NCI-H82 (cell line): ENCODE measurements at regions not wholly inside any gene's neighbourhood (a gene's known extent, or its start where the extent isn't known, plus 50 kb on each side); places are given as distances from the start of the nearest gene placed in this dataset.

Experiments
- DNase-seq: peaks from one replicate; lab custom pipeline; 2025; lab: John Stamatoyannopoulos, UW

DNA sequence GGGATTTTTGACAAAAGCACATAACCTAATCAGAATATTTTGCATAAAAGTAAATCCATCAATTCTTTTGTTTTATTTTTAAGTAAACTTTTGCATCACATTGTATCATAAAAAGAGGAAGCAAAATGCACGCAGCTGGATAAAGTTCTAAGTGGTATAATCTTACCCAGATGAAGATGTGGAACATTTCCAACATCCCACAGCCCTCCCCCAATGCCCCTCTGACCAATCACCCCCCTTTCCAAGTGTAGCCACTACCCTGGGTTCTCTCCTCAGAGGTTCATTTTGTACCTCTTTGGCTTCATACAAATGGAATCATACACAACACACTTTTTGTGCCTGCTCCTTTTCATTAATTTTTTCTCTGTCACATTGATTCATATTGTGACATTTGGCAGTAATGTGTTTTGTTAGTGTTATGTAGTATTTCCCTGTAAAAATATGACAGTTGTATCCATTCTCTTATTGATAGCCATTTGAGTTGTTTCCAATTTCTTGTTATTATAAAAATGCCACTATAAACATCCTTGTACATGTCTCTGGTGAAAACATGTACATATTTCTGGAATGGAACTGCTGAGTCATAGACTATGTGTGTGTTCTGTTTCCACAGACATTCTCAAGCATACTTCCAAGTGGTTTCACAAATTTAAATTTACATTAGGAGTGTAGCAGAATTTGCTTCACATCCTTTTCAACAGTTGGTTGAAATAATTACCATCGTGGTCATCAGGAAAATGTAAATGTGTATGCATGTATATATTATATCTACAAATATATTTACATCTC, 92.9 kb upstream of the SYNDIG1 start:
- DNase-seq, result no peak

DNA sequence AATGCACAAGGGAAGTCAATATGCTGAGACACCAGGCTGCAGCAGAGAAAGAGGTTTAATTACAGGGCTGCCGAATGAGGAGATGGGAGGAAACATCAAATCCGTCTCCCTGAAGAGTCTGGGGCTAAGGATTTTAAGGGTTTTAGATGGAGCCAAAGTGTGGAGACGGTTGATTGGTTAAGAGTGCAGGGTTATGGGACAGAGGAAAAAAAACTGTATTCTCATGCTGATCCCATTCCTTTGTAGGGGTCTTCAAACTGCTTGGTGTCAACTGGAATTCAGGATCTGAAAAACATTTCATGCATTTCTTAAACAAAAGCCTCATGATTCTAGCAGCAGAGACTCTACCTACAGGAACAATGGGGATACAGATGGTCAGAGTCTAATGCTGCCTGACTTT, 96.1 kb upstream of the SYNDIG1 start:
- peak; percentile 26 for DNase-seq

DNA sequence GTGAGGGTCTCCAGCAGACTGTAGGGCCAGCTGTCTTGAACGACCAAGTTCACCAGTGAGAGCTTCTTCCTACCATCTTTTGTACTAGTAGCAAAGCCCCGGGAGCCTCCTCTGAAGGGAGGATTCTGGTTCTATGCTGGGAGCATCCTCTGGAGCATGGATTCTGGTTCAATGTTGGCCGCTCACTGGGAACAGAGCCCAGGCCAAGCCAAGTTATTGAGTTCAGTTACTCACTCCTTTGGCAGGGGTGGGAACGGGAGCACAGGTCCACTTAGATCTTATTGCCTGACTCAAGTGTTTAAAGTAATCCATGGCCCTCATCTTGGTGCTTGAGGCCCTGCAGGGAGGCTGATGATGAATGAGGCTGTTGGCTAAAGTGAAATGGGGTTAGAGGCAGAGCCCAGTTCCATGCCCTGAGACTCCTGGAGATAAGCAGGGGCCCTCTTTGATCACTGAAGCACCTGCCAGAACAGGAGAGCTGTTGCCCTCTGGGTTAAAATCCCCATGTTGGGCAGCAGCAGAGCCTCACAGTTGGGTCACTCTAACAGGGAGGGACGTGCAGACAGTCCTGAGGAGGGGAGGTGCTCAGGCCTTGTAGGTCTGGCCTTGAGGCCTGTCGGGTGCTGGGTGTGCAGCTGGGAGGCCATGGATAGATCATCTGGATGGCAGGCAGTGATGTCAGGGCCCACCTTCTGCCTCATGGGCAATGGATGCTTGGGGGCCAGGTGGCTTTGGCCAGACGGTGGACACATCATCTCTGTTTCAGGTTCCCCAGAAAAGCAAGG, 98.3 kb upstream of the SYNDIG1 start:
- no peak for DNase-seq

- no peak for DNase-seq
Measured at GRCh38 chr20:24370249-24370648, 99.2 kb upstream of the SYNDIG1 start.

GRCh38 chr20:24368253-24368652, 101.2 kb upstream of the SYNDIG1 start:
- no peak for DNase-seq

DNA sequence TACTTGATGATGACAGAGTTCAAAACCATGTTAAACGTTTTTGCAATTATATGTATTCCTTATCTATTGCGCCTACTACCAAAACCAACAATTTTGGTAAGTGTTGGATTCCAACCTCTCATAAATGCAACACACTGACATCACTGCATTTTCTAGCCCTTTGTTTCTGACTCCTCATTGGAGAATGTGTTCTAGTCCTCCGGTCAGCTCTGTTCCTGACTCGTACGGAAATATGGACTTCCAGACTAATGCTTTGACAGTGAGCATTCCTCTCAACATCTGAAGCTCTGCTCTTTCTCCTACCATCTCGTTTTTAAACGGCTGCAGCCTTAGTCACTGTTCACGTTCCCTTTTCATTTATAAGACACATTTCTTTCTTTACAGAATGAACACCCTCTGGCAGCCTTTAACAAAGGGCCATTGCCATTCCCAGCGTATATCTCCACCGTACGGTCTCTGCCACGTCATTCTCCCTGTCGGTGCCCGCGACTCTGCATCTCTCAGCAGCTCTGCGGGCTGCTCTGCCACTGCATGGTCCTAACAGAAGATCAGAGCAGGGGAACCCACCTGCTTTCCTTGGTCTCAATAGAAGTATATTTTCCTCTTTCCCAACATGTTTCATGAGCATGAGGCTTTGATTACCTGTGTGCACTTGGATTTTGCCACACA, 103.0 kb upstream of the SYNDIG1 start:
- DNase-seq, result no peak

DNA sequence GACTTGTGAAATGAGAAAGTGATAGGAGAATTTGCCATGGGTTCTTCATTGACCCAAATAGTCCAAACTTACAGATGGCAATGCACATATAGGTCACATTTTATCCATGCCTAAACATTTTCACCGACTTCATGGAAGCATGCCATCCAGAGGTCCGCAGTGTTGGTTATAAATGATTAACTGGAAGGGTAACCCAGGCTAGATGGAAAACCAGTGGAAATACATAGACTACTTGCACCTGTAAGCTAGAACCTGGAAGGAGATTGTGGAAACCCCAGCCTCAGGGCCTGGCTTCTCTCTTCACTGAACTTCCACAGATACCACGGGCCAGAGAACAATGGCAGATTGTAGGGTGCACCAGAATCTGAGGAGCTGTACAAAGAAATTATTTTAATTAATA, 103.8 kb upstream of the SYNDIG1 start:
- DNase-seq, result no peak

DNA sequence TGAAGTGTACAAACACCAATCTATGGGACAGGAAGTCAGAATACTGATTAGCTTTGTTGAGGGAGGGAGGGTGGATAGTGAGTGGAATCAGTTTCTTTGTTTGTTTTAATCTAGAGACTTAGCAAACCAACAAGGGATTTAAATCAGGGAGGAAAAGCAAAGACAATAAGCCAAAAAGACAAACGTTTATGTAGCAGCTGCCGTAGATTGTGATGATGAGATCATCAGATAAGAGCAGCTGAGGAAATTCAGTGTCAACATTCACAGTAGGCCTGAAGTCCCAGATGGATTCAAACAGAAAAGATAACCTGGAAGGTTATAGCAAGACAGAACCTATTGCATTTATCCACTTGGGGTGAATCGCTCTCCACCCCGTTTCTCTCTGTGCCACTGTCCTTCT, 104.9 kb upstream of the SYNDIG1 start:
- peak; percentile 81 for DNase-seq

DNA sequence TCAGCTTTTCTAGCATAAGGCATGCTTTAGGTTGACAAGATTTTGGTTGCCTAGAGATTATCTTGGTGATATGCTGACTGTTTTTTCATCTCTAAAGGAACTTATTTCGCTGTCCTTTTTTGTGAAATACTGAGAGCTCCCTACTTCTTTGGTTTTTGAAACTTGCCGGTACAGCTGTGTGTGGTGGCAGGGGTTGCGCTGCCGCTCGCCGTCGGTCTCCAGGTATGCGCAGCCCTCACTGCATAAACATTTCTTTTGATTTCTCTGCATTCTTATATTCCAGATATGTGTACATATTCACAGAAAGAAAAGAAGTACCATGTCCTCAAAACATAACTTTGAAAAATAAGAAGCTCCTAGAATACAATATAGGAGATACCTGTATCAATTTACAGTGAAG, 106.4 kb upstream of the SYNDIG1 start:
- no peak for DNase-seq

GRCh38 chr20:24362080-24362479, 107.3 kb upstream of the SYNDIG1 start:
- DNase-seq, result no peak

GRCh38 chr20:24361541-24361940, 107.9 kb upstream of the SYNDIG1 start:
- peak; percentile 19 for DNase-seq

GRCh38 chr20:24360531-24360930, 108.9 kb upstream of the SYNDIG1 start:
- no peak for DNase-seq

- DNase-seq, result no peak
Measured at GRCh38 chr20:24359321-24360027, 110.0 kb upstream of the SYNDIG1 start.

GRCh38 chr20:24357931-24358330, 111.5 kb upstream of the SYNDIG1 start:
- DNase-seq, result no peak

- no peak for DNase-seq
Measured at GRCh38 chr20:24357177-24357576, 112.3 kb upstream of the SYNDIG1 start.

DNA sequence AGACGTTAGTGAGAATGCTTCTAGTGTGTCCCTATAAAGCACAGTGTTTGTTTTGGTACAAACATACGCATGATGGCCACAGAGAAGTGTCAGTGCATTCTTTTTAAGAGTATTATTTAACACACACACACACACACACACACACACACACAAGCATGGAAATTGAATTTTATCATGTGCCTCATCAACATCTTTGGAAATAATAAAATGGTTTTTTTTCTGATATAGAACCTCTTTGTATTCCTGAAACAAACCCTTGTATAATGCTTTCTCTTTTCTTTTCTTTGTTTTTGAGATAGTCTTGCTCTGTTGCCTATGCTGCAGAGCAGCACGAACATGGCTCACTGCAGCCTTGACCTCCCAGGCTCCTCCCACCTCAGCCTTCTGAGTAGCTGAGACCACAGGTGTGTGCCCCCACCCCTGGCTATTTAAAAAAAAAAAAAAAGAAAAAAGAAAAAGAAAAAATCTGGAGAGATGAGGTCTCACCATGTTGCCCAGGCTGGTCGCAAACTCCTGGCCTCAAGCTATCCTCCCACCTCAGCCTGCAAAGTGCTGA, 116.2 kb upstream of the SYNDIG1 start:
- no peak for DNase-seq

- no peak for DNase-seq
Measured at GRCh38 chr20:24350923-24351368, 118.5 kb upstream of the SYNDIG1 start.

DNA sequence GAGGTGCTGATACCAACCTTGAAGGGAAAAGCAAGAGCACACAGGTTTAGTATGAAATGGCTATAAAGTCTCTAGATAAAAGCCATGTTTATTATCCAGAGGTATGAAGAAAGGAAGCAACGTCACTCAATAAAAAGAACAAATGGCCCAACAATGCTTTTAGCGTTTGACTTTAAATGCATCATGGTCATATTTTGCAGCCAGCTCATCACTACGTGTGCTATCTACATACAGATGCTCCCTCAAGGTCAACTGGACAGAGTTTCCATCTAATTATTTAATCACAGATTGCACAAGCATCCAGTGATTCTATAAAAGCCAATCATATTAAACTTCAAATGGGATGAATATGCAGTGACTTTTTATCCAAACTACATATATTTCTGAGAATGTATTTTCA, 127.6 kb upstream of the SYNDIG1 start:
- DNase-seq, result no peak

DNA sequence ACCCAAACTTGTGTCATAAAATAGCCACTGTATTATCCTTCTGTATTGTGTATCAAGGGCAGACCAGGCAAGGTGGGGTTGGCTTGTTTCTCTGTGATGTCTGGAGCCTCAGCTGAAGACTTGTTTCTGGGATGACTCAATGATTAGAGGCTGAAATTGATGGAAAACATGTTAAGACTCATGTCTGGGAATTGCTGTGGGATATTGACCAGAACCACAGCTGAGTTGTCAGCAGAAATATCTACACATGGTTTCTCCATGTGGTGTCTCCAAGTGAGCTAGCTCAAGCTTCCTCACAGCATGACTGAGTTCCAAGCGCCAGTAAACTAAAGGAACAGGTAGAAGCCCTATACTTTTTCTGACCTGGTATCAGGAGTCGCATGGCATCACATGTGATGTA, 128.5 kb upstream of the SYNDIG1 start:
- no peak for DNase-seq

GRCh38 chr20:24339210-24339641, 130.2 kb upstream of the SYNDIG1 start:
- no peak for DNase-seq

GRCh38 chr20:24337551-24337950, 131.9 kb upstream of the SYNDIG1 start:
- no peak for DNase-seq

DNA sequence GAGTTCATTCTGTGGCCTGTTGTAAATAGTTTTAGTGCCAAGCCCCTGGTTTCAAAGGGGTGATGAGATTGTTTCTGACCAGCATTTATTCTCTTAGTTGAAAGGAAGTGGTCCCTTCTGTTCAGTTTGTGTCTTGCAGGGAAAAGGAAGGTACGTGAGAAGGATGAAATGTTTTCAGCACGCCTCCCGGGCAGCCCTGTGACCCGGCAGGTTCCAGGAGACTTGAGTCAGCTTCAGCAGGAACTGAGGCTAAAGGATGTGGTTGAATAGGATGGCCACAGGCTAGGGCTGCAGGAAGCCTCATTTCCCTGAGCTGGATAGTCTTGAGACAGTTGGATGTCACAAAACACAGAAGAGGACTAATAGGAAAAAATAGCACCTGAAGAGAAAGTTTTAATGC, 132.4 kb upstream of the SYNDIG1 start:
- no peak for DNase-seq
